Adrenal gland (tissue), 5 donors: ENCODE measurements at regions not wholly inside any gene's neighbourhood (a gene's known extent, or its start where the extent isn't known, plus 50 kb on each side); places are given as distances from the start of the nearest gene placed in this dataset.

ENCODE experiments used
- CTCF ChIP-seq, 6 experiments: fragments of 450-650 bp in 4 of 6; fragments of 200-600 bp in 2 of 6; sonication (generic) in 1 of 6; IDR thresholded peaks; 1 replicate in 5 of 6; 2 replicates in 1 of 6; pipeline versions ENCODE4 v1.5.1 to v1.8.0; 2016 to 2021; ENCODE audit warnings: antibody characterized with exemption in 6 of 6, mild to moderate bottlenecking in 2 of 6, moderate library complexity in 1 of 6
- POLR2A ChIP-seq, 2 donors: fragments of 450-650 bp; IDR thresholded peaks; one replicate each; pipeline ENCODE4 v1.6.1; 2017; ENCODE audit warnings: antibody characterized with exemption in 2 of 2, mild to moderate bottlenecking in 2 of 2, moderate library complexity in 1 of 2
- donor health status: DM: no; HTN: no; CAD: no.

DNA sequence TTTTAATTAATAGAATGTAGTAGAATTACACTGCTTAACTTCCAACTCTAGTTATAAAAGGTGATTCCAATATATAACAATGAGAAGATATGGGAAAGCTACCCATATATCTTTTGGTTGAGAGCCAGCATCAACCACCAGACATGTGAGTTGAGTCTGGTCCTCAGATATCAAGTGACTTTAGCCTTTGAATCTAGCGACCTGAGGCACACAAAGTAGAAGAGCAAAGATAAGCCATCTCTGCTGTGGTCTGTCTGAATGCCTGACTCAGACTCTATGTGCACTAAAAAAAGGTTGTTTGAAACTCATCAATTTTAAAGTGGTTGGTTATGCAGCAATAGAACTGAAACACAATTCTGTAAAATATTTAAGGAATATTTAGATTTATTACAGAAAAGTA is 492.5 kb upstream of the SOX9 start:
- TF ChIP-seq CTCF (IDR thresholded peaks at IDR 0.05) (no peak), POLR2A (IDR thresholded peaks at IDR 0.05) (no peak)
